NCI-H345 treated with DMSO at 0.1 percent for 48 hours (cell line): ENCODE measurements at regions not wholly inside any gene's neighbourhood (a gene's known extent, or its start where the extent isn't known, plus 50 kb on each side); places are given as distances from the start of the nearest gene placed in this dataset.
"Not testable (repeated sequence)": the region's sequence is repeated elsewhere in the genome, so short reads cannot be mapped to it uniquely, and the experiment has no call there.

Experiments used
- DNase-seq: peaks from one replicate; lab custom pipeline; 2025; ENCODE audit not compliant: unreplicated experiment; lab: John Stamatoyannopoulos, UW

DNA sequence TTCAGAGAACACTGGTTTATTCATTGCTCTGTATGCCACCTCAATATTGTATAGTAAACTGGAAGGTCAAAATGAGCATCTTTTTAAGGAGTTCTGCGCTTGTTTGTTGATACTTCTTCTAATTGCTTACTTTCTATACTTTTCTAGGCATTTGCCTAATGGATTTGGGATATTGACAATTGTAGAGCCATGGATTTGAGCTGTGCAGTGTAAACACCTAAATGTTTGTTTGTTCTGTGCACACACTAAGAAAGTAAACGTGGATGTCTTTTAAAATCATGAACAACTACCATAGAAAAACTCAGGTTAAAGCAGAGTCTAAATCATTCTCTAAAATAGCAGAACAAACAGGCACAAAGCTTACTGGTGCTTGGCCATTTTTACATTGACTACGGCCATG is 436.6 kb upstream of the GBE1 start:
- DNase-seq: no peak

- no peak for DNase-seq
Measured at GRCh38 chr3:82196645-82197044, 435.2 kb upstream of the GBE1 start.

DNA sequence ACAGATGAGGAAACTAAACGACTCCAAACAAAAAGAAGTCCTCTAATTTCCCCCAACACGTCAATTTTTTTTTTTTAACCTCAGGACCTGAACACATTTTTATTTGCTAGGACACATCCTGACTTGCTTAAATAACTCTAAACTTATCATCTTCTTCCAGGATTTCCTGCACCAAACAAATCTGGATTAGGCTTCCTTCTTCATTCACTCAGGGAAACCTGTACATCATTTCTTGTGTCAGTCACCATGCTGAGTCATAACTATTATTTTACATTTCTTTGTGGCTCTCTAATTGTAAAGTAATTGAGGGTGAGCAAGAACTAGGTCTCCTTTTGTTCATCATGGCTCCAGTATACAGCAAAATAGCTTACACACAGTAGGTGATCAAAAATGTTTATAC is 433.4 kb upstream of the GBE1 start:
- no peak for DNase-seq

GRCh38 chr3:82186017-82186416 is 424.6 kb upstream of the GBE1 start:
- DNase-seq: no peak

GRCh38 chr3:82179291-82179690 is 417.8 kb upstream of the GBE1 start:
- DNase-seq: no peak

DNA sequence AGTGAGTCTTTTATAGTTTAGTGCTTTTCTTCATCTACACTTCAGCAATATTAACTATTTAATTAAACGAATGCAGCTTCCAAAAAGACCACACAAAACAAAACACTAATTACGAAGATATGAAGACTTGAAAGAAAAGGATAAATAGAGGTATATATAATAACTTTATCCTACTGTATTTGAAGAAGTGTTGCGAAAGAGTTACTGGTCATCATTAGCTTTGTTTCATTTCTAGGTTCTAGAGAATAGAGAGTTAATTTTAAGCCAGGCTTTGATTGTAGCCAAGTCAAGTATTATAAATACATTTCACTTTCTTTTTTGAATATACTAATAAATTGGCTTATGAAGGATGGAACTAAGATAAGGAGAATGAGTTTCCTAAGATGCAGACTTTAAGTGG is 416.8 kb upstream of the GBE1 start:
- no peak for DNase-seq

- no peak for DNase-seq
Measured at GRCh38 chr3:82177774-82178173, 416.3 kb upstream of the GBE1 start.

GRCh38 chr3:82165266-82165665 is 403.8 kb upstream of the GBE1 start:
- no peak for DNase-seq

DNA sequence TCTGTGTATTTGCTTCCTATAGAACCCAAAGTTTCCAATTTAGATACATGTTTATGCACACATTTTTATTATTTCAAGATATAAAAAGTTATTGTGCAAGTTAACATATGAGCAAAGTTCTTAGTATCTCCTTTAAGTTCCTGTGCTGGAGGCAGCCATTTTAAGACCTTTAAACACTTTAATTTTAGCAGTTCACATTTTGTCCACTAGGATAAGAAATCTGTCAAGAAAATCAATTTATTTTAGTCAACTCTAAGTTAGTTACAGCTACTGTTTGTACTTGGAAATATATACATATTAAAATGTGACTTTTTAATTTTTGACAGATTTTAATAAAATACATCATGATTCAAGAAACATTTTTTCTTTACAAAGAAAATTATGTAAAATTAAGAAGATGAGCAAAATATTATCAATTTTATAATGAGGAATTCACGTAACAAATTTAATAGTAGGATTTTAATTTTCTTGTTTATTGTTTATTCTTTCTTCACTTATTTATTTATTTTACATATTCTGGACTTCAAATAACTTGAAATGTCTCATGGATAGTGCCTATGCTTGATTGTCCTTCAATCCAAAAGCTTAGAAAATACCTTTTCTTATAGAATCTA is 402.6 kb upstream of the GBE1 start:
- DNase-seq: no peak

GRCh38 chr3:82157952-82158351 is 396.5 kb upstream of the GBE1 start:
- no peak for DNase-seq

DNA sequence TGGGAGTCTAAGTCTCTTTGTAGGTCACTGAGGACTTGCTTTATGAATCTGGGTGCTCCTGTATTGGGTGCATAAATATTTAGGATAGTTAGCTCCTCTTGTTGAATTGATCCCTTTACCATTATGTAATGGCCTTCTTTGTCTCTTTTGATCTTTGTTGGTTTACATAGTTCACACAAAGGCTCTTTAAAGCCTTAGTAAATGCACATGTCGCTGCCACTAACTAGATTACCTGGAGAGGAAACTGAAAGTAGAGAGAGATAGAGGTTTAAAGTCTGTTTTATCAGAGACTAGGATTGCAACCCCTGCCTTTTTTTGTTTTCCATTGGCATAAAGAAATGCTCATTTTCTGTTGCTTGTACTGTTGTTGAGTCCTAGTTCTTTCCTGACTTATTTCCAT is 392.4 kb upstream of the GBE1 start:
- not testable (repeated sequence) for DNase-seq

- no peak for DNase-seq
Measured at GRCh38 chr3:82145742-82146141, 384.3 kb upstream of the GBE1 start.

DNA sequence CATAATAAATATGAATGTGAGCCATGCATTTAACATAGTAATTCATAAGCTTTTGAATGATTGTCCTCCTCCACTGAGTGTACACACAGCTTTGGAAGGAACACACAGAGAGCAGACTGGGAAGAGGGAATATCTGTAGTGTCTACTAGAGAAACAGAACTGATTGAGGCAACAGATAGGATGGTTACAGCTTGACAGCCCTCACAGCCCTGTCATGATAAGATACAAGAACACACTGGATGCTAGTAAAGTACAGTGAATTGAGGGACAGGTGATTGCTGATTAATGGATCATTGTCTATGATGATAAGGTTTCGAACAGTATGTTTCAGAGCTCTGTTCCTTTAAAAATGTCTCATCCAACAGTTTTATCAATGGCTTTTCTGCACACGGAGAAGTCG is 383.4 kb upstream of the GBE1 start:
- no peak for DNase-seq

GRCh38 chr3:82143661-82144412 is 382.4 kb upstream of the GBE1 start:
- no peak for DNase-seq

GRCh38 chr3:82141592-82141991 is 380.1 kb upstream of the GBE1 start:
- no peak for DNase-seq

- DNase-seq: no peak
Measured at GRCh38 chr3:82137861-82138260, 376.4 kb upstream of the GBE1 start.

GRCh38 chr3:82137050-82137449 is 375.6 kb upstream of the GBE1 start:
- DNase-seq: no peak

DNA sequence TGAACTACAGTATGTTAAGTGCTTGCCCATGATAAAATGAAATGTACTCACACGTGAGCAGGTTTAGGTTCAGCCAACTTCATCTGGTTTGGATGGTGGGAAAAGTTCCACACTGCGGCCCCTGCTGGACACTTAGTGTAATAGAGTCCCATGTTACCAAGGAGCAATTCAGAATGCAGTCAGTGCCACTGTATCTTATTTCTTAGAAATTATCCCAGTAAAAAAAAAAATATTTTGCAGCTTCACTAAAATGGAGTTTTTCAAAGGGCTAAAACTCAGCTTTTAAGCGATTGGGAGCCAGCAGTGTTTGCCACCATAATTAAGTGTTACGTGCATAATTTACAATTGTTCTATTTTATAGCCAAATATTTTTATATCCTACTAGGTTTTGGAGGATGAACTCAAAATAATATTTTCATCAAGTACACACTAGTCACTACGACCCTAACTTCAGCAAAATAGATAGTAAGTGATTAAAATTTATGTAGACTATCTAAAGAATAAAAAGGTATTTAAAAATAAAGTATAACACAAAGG is 371.7 kb upstream of the GBE1 start:
- no peak for DNase-seq

GRCh38 chr3:82132210-82133069 is 371.0 kb upstream of the GBE1 start:
- DNase-seq: no peak

DNA sequence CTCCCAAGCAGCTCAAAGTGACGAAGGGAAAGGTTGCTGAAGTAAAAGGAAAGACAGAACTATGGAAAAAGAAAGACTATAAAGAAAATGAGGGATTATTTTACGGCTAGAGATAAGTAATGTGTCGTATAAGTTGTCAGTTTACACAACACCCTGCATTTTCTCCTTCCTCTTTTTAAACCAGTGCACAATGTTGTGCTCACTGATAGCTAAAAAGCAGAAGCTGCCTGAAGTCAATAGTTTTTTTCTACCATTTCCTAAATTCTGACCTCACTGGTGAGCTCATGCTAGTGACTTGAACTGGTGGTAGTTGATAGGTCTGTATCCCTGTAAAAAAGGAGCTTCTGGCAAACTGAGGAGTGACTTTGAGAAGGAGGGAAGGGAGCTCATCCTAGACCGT is 368.6 kb upstream of the GBE1 start:
- no peak for DNase-seq

DNA sequence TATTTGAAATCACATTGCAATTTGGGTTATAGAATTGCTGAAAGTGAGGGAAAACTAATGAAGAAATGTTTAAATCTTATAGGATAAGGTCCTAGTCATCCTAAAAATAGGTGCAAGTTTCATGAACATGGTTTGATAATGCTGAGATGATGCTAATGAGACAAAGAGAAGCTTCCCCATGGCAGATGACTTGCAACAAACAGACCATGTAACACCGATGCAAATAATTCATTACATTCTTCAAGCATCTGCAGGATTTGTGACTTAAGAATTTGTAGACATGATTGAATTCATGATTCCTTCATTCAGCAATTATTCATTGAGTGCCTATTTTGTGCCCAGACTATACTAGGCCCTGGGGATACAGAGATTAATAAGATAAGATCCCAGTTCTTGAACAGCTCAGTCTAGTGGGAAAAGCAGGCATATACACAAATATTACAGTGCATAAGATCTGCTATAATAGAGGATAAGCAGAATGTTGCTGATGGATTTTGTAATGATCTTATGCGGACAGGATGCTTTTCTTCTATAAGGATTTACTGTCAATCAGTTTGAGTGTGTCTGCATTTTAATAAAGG is 367.9 kb upstream of the GBE1 start:
- DNase-seq: no peak
